Activated T-cell treated with anti-CD3 and anti-CD28 coated beads, Interleukin-2, amount 50 U/mL, for 4 hours (primary cell): ENCODE measurements at regions not wholly inside any gene's neighbourhood (a gene's known extent, or its start where the extent isn't known, plus 50 kb on each side); places are given as distances from the start of the nearest gene placed in this dataset.

ENCODE experiments used
- ATAC-seq, 2 donors: fragments of 200-7000 bp; cut with Tn5 transposase; one replicate each; pipeline ENCODE4 v1.10.0; 2021
- DNase-seq: peaks from one replicate; pipeline ENCODE4 v3.0.0-alpha.2; 2020
- H3K27me3 Mint-ChIP-seq: one replicate; pipeline ENCODE4 v1.8.0; 2021; ENCODE audit warnings: low read depth, mixed read lengths
- H3K36me3 Mint-ChIP-seq: one replicate; pipeline ENCODE4 v1.8.0; 2022; ENCODE audit warnings: mixed read lengths; ENCODE audit not compliant: insufficient read depth
- H3K4me1 Mint-ChIP-seq: one replicate; pipeline ENCODE4 v1.8.0; 2021; ENCODE audit warnings: low read depth, mixed read lengths
- H3K4me3 Mint-ChIP-seq: one replicate; pipeline ENCODE4 v1.8.0; 2021; ENCODE audit warnings: mild to moderate bottlenecking, moderate library complexity, mixed read lengths
- H3K9me3 Mint-ChIP-seq: one replicate; pipeline ENCODE4 v1.8.0; 2021; ENCODE audit warnings: mixed read lengths

- no peaks in the 10 kb centered on the region for H3K9me3 Mint-ChIP-seq
- H3K27me3 Mint-ChIP-seq: peaks cover 37% of the 10 kb centered on the region
- no peaks in the 10 kb centered on the region for H3K4me1 Mint-ChIP-seq
- H3K36me3 Mint-ChIP-seq: no peaks in the 10 kb centered on the region
- no peak for ATAC-seq
- no peak for DNase-seq
- no peak overlapping the region for H3K4me3 Mint-ChIP-seq
Observed at GRCh38 chr10:4749271-4749574, 76.8 kb upstream of the AKR1E2 start.

DNA sequence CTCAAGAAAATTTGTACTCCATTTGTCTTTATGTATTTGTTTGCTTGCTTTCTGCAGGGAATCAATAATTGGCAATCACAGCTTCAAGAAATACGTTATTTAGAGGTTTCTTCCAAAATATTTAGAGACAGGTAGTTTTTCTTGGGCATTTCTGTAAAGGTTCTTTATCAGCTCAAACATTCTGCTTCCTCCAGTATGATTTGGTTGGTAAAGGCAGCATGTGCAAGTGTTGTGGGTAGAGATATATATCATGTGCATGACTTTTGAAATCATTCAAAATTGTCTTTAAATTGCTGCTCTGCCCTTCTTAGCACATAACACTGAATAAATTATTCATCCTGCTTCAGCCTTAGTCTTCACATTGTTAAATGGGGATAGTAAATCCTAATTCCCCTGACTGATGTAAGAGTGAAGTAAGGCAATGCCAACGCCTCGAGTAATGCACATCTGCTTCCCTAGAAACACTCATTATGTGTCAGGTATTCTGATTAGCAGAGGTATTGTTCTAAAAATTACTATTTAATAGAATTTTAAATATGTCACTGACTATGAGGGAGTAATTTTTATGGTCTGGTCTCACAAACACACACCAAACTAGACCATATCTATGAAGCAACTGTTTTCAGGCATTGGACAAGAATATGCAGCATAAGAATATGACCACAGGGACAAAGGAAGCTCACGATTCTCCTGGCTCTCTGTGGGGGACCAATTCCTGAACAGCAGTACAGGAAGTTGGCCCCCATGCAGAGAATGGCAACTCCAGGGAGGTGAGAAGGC is 77.3 kb upstream of the AKR1E2 start:
- Mint-ChIP-seq H3K9me3 (no peaks in the 10 kb centered on the region), H3K36me3 (no peaks in the 10 kb centered on the region), H3K4me1 (no peaks in the 10 kb centered on the region), H3K4me3 (no peak overlapping the region), H3K27me3 (peaks cover 40% of the 10 kb centered on the region)
- DNase-seq (no peak), ATAC-seq (no peak)

- no peak for ATAC-seq
Observed at GRCh38 chr10:4742217-4742616, 83.8 kb upstream of the AKR1E2 start.

DNA sequence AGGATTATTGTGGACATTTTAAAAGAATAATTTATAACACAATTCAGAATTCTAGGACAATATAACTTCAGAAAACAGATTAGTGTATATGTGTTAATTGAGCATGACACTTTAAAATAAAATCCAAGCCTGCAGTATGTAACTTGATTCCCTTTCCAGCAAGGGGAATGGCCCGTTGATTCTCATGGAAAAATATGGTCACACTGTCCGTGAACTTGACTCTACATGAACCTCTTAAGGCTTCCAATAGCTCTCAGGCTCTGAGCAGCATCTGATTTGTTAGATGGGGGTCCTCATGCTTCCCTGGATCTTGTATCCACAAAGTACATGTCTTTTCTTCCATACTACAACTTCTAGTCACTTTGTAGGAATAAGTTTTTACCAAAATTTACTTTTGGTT is 85.5 kb upstream of the AKR1E2 start:
- H3K4me3 Mint-ChIP-seq: no peak overlapping the region
- H3K36me3 Mint-ChIP-seq: no peaks in the 10 kb centered on the region
- no peak for DNase-seq
- no peaks in the 10 kb centered on the region for H3K4me1 Mint-ChIP-seq
- no peaks in the 10 kb centered on the region for H3K9me3 Mint-ChIP-seq
- ATAC-seq: no peak
- peaks cover 32% of the 10 kb centered on the region for H3K27me3 Mint-ChIP-seq

More at GRCh38 chr10:4742217-4742616, 83.8 kb upstream of the AKR1E2 start:
- Mint-ChIP-seq H3K9me3 (no peaks in the 10 kb centered on the region), H3K36me3 (no peaks in the 10 kb centered on the region), H3K4me3 (no peak overlapping the region), H3K4me1 (no peaks in the 10 kb centered on the region), H3K27me3 (peaks cover 31% of the 10 kb centered on the region)
- no peak for DNase-seq

DNA sequence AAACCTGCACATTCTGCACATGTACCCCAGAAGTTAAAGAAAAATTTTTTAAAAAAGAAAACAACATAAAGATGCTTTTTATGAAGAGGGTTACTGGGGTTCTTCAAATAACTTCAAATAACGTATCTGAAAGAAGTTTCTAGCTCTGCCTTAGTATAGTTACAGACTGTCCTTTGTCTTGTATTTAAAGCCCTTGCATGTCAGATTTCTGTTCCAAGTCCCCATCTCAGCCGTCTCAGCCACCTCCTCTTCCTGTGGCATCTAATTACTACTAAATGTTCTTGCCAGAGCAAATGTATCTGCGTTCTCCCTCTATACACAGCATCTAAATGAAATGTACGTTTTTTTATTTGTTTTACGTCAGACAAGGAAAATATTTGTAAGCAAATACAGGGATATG is 89.4 kb upstream of the AKR1E2 start:
- no peak overlapping the region for H3K4me3 Mint-ChIP-seq
- no peak for ATAC-seq

DNA sequence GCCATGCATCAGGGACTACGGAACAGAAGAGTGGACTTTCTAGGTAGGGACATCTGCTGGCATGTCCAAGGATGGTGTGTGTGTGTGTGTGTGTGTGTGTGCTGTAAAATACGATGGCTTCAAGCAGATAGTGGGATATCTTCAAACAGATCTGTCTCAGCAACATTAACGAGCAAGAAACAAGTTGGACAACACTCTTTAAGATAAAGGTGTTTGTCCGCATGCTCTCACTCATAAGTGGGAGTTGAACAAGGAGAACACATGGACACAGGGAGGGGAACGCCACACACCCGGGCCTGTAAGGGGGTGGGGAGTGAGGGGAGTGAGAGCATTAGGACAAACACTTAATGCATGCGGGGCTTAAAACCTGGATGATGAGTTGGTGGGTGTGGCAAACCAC is 89.8 kb upstream of the AKR1E2 start:
- Mint-ChIP-seq H3K27me3 (peaks cover 14% of the 10 kb centered on the region), H3K4me1 (no peaks in the 10 kb centered on the region), H3K9me3 (no peaks in the 10 kb centered on the region), H3K4me3 (no peak overlapping the region), H3K36me3 (no peaks in the 10 kb centered on the region)
- DNase-seq: no peak
- no peak for ATAC-seq

More for the DNA sequence above, 89.4 kb upstream of the AKR1E2 start:
- Mint-ChIP-seq H3K9me3 (no peaks in the 10 kb centered on the region), H3K36me3 (no peaks in the 10 kb centered on the region), H3K27me3 (peaks cover 14% of the 10 kb centered on the region), H3K4me1 (no peaks in the 10 kb centered on the region)
- no peak for DNase-seq

DNA sequence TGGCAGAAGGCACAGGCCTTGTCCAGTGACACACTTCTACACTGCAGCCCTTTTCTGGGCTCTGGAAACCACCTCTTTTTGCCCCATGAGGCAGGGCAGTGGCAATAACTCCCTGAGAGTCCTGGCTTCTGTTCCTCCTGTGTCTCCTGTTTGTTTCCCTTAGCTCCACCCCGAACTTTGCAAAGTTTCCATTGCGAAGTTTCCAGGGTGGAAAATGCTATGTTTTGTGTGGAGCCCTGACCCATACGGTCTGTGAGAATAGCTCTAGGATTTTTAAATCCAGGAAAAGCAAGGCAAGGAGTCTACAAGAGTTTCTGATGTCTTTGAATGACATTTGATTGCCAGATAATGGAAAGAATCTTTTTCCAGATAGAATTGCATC is 92.2 kb upstream of the AKR1E2 start:
- H3K4me3 Mint-ChIP-seq: no peak overlapping the region
- no peaks in the 10 kb centered on the region for H3K36me3 Mint-ChIP-seq
- H3K9me3 Mint-ChIP-seq: no peaks in the 10 kb centered on the region
- H3K27me3 Mint-ChIP-seq: peaks cover 7% of the 10 kb centered on the region
- ATAC-seq (no peak), DNase-seq (no peak)
- H3K4me1 Mint-ChIP-seq: no peaks in the 10 kb centered on the region

DNA sequence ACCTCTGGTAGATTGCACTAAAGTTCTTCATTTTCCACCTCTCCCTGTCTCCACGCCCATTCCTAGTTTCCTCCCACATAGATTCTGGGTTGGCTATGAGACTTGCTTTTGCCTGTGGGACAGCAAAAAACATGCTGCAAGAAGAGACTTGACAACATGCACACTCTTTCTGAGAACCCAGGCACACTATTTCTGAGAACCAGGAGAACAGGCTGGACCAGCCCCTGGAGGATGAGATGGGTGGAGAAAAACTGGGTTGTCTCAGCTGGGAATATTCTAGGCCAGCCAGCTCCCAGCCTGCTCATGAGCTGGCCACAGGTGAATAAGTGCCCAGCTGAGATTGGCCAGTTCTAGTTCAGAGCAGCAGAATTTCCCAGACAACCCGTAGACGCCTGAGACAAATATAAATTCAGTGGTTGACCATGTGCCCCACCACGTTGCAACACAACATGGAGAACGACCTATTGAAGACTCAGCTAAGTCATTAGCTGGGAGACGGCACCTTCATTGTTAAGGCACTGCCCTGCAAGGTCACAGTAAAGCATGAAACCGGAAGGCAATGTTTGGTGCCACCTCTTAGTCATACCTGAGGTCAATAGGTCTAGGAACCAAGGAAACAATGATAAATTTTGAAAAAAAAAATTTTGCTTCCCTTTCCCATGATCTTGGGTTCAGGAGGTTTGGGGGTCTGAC is 92.7 kb upstream of the AKR1E2 start:
- Mint-ChIP-seq H3K9me3 (no peaks in the 10 kb centered on the region), H3K4me3 (no peak overlapping the region), H3K36me3 (no peaks in the 10 kb centered on the region), H3K4me1 (no peaks in the 10 kb centered on the region), H3K27me3 (peaks cover 7% of the 10 kb centered on the region)
- DNase-seq: no peak
- ATAC-seq: no peak

- H3K27me3 Mint-ChIP-seq: peaks cover 5% of the 10 kb centered on the region
- H3K9me3 Mint-ChIP-seq: no peaks in the 10 kb centered on the region
- no peaks in the 10 kb centered on the region for H3K36me3 Mint-ChIP-seq
- DNase-seq (no peak), ATAC-seq (no peak)
- H3K4me1 Mint-ChIP-seq: peaks cover 5% of the 10 kb centered on the region
- H3K4me3 Mint-ChIP-seq: no peak overlapping the region
Observed at GRCh38 chr10:4730998-4731397, 95.0 kb upstream of the AKR1E2 start.

DNA sequence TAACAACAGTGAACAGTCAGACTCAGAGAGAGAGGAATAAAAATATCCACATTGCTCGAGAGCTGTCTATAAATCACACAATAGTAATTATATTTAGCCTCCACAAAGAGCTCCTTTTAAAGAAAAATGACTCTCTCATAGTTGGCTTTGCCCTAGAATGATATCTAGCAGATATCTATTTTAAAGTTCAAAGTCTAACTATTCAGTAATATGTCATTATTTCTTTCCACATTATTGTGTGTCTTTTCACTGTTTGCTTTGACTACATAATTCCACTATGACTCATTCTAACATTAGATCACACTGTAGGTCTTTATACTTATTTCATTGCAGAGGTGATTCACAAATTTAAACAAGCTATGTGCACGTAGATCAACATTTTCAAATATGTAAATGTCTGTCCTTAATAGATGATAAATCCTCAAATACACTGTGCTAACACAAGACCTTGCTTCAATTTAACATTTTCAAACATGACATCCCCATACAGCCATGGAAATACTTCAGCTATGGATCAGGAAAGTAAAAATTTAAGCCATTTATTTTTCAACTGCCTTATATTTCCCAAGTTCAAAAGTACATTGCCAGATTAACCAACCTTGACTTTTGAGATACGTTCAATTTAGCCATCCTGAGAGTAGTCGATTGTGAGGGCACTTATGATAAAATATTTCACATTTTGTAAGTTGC is 99.9 kb upstream of the AKR1E2 start:
- Mint-ChIP-seq H3K4me3 (no peak overlapping the region), H3K36me3 (no peaks in the 10 kb centered on the region), H3K9me3 (no peaks in the 10 kb centered on the region), H3K4me1 (peaks cover 5% of the 10 kb centered on the region), H3K27me3 (peaks cover 8% of the 10 kb centered on the region)
- ATAC-seq (peak; percentile 77 to 83), DNase-seq (no peak)

DNA sequence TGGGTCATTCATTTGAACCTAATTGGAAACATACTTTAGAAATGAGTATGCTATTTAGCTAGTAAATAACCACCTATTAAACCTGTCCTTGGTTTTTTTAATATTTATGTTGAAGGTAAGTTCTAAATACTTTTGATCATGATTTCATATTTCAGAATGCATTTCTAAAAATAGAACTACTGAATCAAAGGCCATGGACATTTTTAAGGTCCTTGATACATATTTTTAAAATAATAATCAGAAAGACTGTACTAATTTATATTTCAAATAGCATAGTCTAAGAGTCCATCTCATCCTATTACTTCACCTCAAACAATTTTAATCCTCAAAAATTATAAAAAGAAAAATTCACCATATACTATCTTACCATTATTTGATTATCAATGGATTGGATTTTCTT is 102.1 kb upstream of the AKR1E2 start:
- H3K27me3 Mint-ChIP-seq: peaks cover 9% of the 10 kb centered on the region
- DNase-seq: no peak

GRCh38 chr10:4721999-4722753 is 103.8 kb upstream of the AKR1E2 start:
- Mint-ChIP-seq H3K4me1 (peaks cover 4% of the 10 kb centered on the region), H3K36me3 (no peaks in the 10 kb centered on the region), H3K4me3 (no peak overlapping the region), H3K27me3 (peaks cover 7% of the 10 kb centered on the region), H3K9me3 (no peaks in the 10 kb centered on the region)
- DNase-seq: no peak
- ATAC-seq: no peak

More for the DNA sequence above, 102.1 kb upstream of the AKR1E2 start:
- no peaks in the 10 kb centered on the region for H3K9me3 Mint-ChIP-seq
- H3K4me1 Mint-ChIP-seq: peaks cover 5% of the 10 kb centered on the region
- ATAC-seq: no peak
- H3K4me3 Mint-ChIP-seq: no peak overlapping the region
- H3K36me3 Mint-ChIP-seq: no peaks in the 10 kb centered on the region

DNA sequence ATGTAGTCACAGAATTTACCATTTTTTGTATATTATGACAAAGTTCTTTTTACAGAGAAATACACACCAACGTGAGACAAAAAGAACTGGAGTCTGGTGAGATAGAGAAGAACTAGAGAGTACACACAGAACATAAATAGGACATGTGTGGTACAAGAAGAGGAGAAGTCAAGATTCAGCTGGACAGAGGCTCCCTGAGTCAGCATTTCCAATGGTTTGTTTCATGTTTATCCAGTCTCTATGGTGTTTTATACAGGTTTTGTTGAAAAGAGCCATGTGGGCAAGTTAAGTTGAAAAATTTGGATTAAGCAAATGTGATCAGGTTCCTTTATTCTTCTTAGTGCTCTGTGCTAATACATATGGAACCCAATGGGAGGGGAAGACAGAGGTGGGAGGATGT is 105.5 kb upstream of the AKR1E2 start:
- H3K36me3 Mint-ChIP-seq: no peaks in the 10 kb centered on the region
- no peak for ATAC-seq
- no peaks in the 10 kb centered on the region for H3K4me1 Mint-ChIP-seq
- H3K9me3 Mint-ChIP-seq: no peaks in the 10 kb centered on the region
- H3K27me3 Mint-ChIP-seq: peaks cover 11% of the 10 kb centered on the region
- DNase-seq: no peak
- no peak overlapping the region for H3K4me3 Mint-ChIP-seq

GRCh38 chr10:4719671-4720070 is 106.3 kb upstream of the AKR1E2 start:
- Mint-ChIP-seq H3K9me3 (no peaks in the 10 kb centered on the region), H3K4me1 (no peaks in the 10 kb centered on the region), H3K36me3 (no peaks in the 10 kb centered on the region), H3K4me3 (no peak overlapping the region), H3K27me3 (peaks cover 16% of the 10 kb centered on the region)
- DNase-seq: no peak
- ATAC-seq: no peak
